Duodenal mucosa (tissue), 2 donors: ENCODE measurements at regions not wholly inside any gene's neighbourhood (a gene's known extent, or its start where the extent isn't known, plus 50 kb on each side); places are given as distances from the start of the nearest gene placed in this dataset.

Source experiments
- H3K27ac ChIP-seq: one replicate; pipeline ENCODE4 v1.7.0; 2013; ENCODE audit warnings: low read depth, low read length
- H3K27me3 ChIP-seq, 2 donors: one replicate each; pipeline ENCODE4 v1.7.0; 2013; ENCODE audit warnings: low read length in 2 of 2, control low read depth in 1 of 2; ENCODE audit not compliant: insufficient read depth in 2 of 2, control insufficient read depth in 1 of 2
- H3K36me3 ChIP-seq, 2 donors: one replicate each; pipeline ENCODE4 v1.7.0; 2013; ENCODE audit warnings: low read length in 2 of 2, control low read depth in 1 of 2; ENCODE audit not compliant: insufficient read depth in 2 of 2, control insufficient read depth in 1 of 2
- H3K4me1 ChIP-seq, 2 donors: one replicate each; pipeline ENCODE4 v1.7.0; 2013; ENCODE audit warnings: low read length in 2 of 2, control low read depth in 1 of 2; ENCODE audit not compliant: insufficient read depth in 2 of 2, control insufficient read depth in 1 of 2
- H3K4me3 ChIP-seq, 2 donors: one replicate each; pipeline ENCODE4 v1.7.0; 2013; ENCODE audit warnings: low read length in 2 of 2, low read depth in 1 of 2
- H3K9ac ChIP-seq, 2 donors: one replicate each; pipeline ENCODE4 v1.7.0; 2013; ENCODE audit warnings: low read length in 2 of 2, low read depth in 1 of 2
- H3K9me3 ChIP-seq, 2 donors: one replicate each; pipeline ENCODE4 v1.7.0; 2013; ENCODE audit warnings: low read length in 2 of 2, control low read depth in 1 of 2; ENCODE audit not compliant: control insufficient read depth in 1 of 2

GRCh38 chr5:35516271-35516670 is 101.4 kb upstream of the SPEF2 start:
- Histone ChIP-seq H3K4me3 (no peak overlapping the region), H3K27ac (no peak overlapping the region), H3K4me1 (no peaks in the 10 kb centered on the region), H3K27me3 (no peaks in the 10 kb centered on the region), H3K9ac (no peak overlapping the region), H3K9me3 (no peaks in the 10 kb centered on the region), H3K36me3 (no peaks in the 10 kb centered on the region)

- H3K36me3 ChIP-seq, result no peaks in the 10 kb centered on the region
- H3K27ac ChIP-seq, result no peak overlapping the region
- H3K9me3 ChIP-seq, result no peaks in the 10 kb centered on the region
- H3K9ac ChIP-seq, result no peak overlapping the region
- no peak overlapping the region for H3K4me3 ChIP-seq
- H3K27me3 ChIP-seq, result no peaks in the 10 kb centered on the region
- no peaks in the 10 kb centered on the region for H3K4me1 ChIP-seq
Observed at GRCh38 chr5:35513612-35514011, 104.1 kb upstream of the SPEF2 start.

GRCh38 chr5:35502206-35502605 is 115.5 kb upstream of the SPEF2 start:
- Histone ChIP-seq H3K9me3 (no peaks in the 10 kb centered on the region), H3K9ac (no peak overlapping the region), H3K4me3 (no peak overlapping the region), H3K27ac (no peak overlapping the region), H3K36me3 (no peaks in the 10 kb centered on the region), H3K27me3 (no peaks in the 10 kb centered on the region), H3K4me1 (no peaks in the 10 kb centered on the region)

- Histone ChIP-seq H3K27ac (no peak overlapping the region), H3K4me3 (no peak overlapping the region), H3K9ac (no peak overlapping the region), H3K4me1 (no peaks in the 10 kb centered on the region), H3K27me3 (peaks cover 0 to 5% of the 10 kb centered on the region in 2 donors), H3K9me3 (no peaks in the 10 kb centered on the region), H3K36me3 (no peaks in the 10 kb centered on the region)
Observed at GRCh38 chr5:35488791-35489190, 128.9 kb upstream of the SPEF2 start.

- H3K4me3 ChIP-seq, result no peak overlapping the region
- H3K9ac ChIP-seq, result no peak overlapping the region
- H3K27me3 ChIP-seq, result peaks cover 0 to 5% of the 10 kb centered on the region in 2 donors
- no peaks in the 10 kb centered on the region for H3K36me3 ChIP-seq
- H3K27ac ChIP-seq, result no peak overlapping the region
- no peaks in the 10 kb centered on the region for H3K4me1 ChIP-seq
- H3K9me3 ChIP-seq, result no peaks in the 10 kb centered on the region
Observed at GRCh38 chr5:35488055-35488454, 129.6 kb upstream of the SPEF2 start.

GRCh38 chr5:35487233-35488025 is 130.2 kb upstream of the SPEF2 start:
- H3K9me3 ChIP-seq, result no peaks in the 10 kb centered on the region
- H3K27ac ChIP-seq, result no peak overlapping the region
- H3K4me3 ChIP-seq, result no peak overlapping the region
- H3K4me1 ChIP-seq, result no peaks in the 10 kb centered on the region
- no peaks in the 10 kb centered on the region for H3K36me3 ChIP-seq
- peaks cover 0 to 5% of the 10 kb centered on the region in 2 donors for H3K27me3 ChIP-seq
- H3K9ac ChIP-seq, result no peak overlapping the region

GRCh38 chr5:35485487-35485886 is 132.2 kb upstream of the SPEF2 start:
- no peak overlapping the region for H3K27ac ChIP-seq

GRCh38 chr5:35484241-35484640 is 133.4 kb upstream of the SPEF2 start:
- no peak overlapping the region for H3K4me3 ChIP-seq
- no peak overlapping the region for H3K27ac ChIP-seq
- no peak overlapping the region for H3K9ac ChIP-seq
- no peaks in the 10 kb centered on the region for H3K4me1 ChIP-seq
- H3K36me3 ChIP-seq, result no peaks in the 10 kb centered on the region
- H3K27me3 ChIP-seq, result peaks cover 0 to 5% of the 10 kb centered on the region in 2 donors
- H3K9me3 ChIP-seq, result no peaks in the 10 kb centered on the region

More at GRCh38 chr5:35485487-35485886, 132.2 kb upstream of the SPEF2 start:
- no peaks in the 10 kb centered on the region for H3K9me3 ChIP-seq
- H3K4me3 ChIP-seq, result no peak overlapping the region
- H3K27me3 ChIP-seq, result peaks cover 0 to 5% of the 10 kb centered on the region in 2 donors
- H3K4me1 ChIP-seq, result no peaks in the 10 kb centered on the region
- no peaks in the 10 kb centered on the region for H3K36me3 ChIP-seq
- H3K9ac ChIP-seq, result no peak overlapping the region

GRCh38 chr5:35483780-35484179 is 133.9 kb upstream of the SPEF2 start:
- Histone ChIP-seq H3K9ac (no peak overlapping the region), H3K27ac (no peak overlapping the region)

GRCh38 chr5:35483191-35483590 is 134.5 kb upstream of the SPEF2 start:
- Histone ChIP-seq H3K27ac (no peak overlapping the region), H3K9me3 (no peaks in the 10 kb centered on the region), H3K27me3 (peaks cover 0 to 5% of the 10 kb centered on the region in 2 donors), H3K36me3 (no peaks in the 10 kb centered on the region), H3K4me3 (no peak overlapping the region), H3K4me1 (peaks cover 0 to 5% of the 10 kb centered on the region in 2 donors), H3K9ac (no peak overlapping the region)

More at GRCh38 chr5:35483780-35484179, 133.9 kb upstream of the SPEF2 start:
- Histone ChIP-seq H3K36me3 (no peaks in the 10 kb centered on the region), H3K9me3 (no peaks in the 10 kb centered on the region), H3K4me3 (no peak overlapping the region), H3K4me1 (peaks cover 0 to 3% of the 10 kb centered on the region in 2 donors), H3K27me3 (peaks cover 0 to 5% of the 10 kb centered on the region in 2 donors)
